GM12892 (cell line): ENCODE measurements at regions not wholly inside any gene's neighbourhood (a gene's known extent, or its start where the extent isn't known, plus 50 kb on each side); places are given as distances from the start of the nearest gene placed in this dataset.

Source experiments
- POLR2A ChIP-seq: IDR thresholded peaks from 2 replicates; pipeline ENCODE4 v1.6.1; 2011; ENCODE audit warnings: low read depth, low read length, control low read depth
- POLR2AphosphoS5 ChIP-seq: IDR thresholded peaks from 2 replicates; pipeline ENCODE4 v1.6.1; 2011; ENCODE audit warnings: low read depth, low read length, control low read depth

GRCh38 chr16:79865918-79866317 lies 265.4 kb upstream of the MAF start:
- TF ChIP-seq POLR2AphosphoS5 (no peak), POLR2A (no peak)
